Tongue (tissue), 2 donors: ENCODE measurements at regions not wholly inside any gene's neighbourhood (a gene's known extent, or its start where the extent isn't known, plus 50 kb on each side); places are given as distances from the start of the nearest gene placed in this dataset. TPM values are rescaled to one million over a fixed set of nuclear protein-coding genes. Genes with fewer than 3 reads are reported as not detected.

Experiments used
- DNase-seq: peaks from one replicate; pipeline ENCODE4 v3.0.0-alpha.2; 2015
- small RNA-seq: library from RNA; depleted of rRNA; stranded (forward); fragments of <200 nt; gene quantifications from one replicate; pipeline ENCODE3, GENCODE V24; 2014; ENCODE audit warnings: low replicate concordance

DNA sequence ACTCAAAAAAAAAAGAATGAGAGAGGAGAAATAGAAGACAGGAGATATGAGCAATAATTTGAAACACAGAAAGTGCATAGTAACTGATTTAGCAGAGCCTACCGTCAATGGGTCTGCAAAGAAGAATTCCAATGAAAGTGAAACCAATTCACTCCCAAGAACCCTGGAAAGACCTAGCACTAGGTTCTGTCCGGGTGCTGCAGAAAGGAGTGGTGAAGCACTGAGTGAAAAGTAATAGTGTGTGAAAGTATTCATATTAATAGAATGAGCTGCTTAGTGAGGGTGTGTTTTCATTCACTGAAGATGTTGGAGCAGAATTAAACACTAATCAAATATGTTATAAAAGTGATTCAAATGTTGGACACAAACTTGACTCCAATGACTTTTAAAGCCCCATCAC is 51.3 kb upstream of the SLC30A5 start:
- no peak for DNase-seq

GRCh38 chr5:69042915-69043654 is 50.7 kb upstream of the SLC30A5 start:
- DNase-seq = peak; percentile 97

- DNase-seq = no peak
These were observed 50.2 kb upstream of the SLC30A5 start for GRCh38 chr5:69043655-69043996.

Small RNA genes in the stretch of these regions (small RNA-seq; reads per million reads assigned to genes)
- not detected for gene RF00096
- gene RN7SKP251 = not detected
- not detected for gene VWA8P1
